GM12878 (cell line): ENCODE measurements at regions not wholly inside any gene's neighbourhood (a gene's known extent, or its start where the extent isn't known, plus 50 kb on each side); places are given as distances from the start of the nearest gene placed in this dataset.

Experiments used
- ATAC-seq: fragments of 200-7000 bp; cut with Tn5 transposase; 3 replicates; pipeline ENCODE4 v1.9.1; 2020; ENCODE audit warnings: mild to moderate bottlenecking, moderate library complexity
- BruUV-seq: library from RNA; stranded (reverse); fragments of 400-500 nt; replicated peaks from 2 replicates; lab custom pipeline; 2021; lab: Mats Ljungman, UMichigan
- CTCF ChIA-PET: fragments of 300-600 bp; sonication (Branson Sonifier 250); formaldehyde crosslinking; extraction: SDS; loops from one replicate; lab custom pipeline; 2021; ENCODE audit warnings: inconsistent platforms; lab: Yijun Ruan, JAX
- POLR2A ChIA-PET: fragments of 350-600 bp; formaldehyde crosslinking; extraction: SDS; loops from one replicate; lab custom pipeline; 2021; ENCODE audit warnings: inconsistent platforms; lab: Charles Lee
- RAD21 ChIA-PET: fragments of 300-600 bp; sonication (Branson Sonifier 250); formaldehyde crosslinking; loops from one replicate; lab custom pipeline; 2023; ENCODE audit warnings: antibody characterized with exemption; ENCODE audit not compliant: unreplicated experiment; lab: Charles Lee
- SMC1A ChIA-PET: fragments of 300-600 bp; sonication (Branson Sonifier 250); formaldehyde crosslinking; loops from one replicate; lab custom pipeline; 2023; ENCODE audit not compliant: unreplicated experiment, uncharacterized antibody; lab: Charles Lee
- DNase-seq: peaks from one replicate; pipeline ENCODE4 v3.0.0-alpha.2; 2011; ENCODE audit warnings: low read depth, low spot score
- FAIRE-seq: peaks from 3 replicates; lab custom pipeline; 2011; peaks lifted over from hg19 to GRCh38; lab: Jason Lieb, UNC
- H2AFZ ChIP-seq: 2 replicates; pipeline ENCODE4 v1.6.0; 2011; ENCODE audit warnings: low read depth, low read length, control low read depth; ENCODE audit not compliant: control insufficient read depth
- H3K27ac ChIP-seq: 2 replicates; pipeline ENCODE4 v1.5.1; 2011; ENCODE audit warnings: control low read depth; ENCODE audit not compliant: control insufficient read depth, insufficient read depth
- H3K27me3 ChIP-seq, 2 experiments: replicated peaks in 1 of 2; 2 replicates each; pipeline versions ENCODE4 v1.6.0 to v1.6.1; 2011; ENCODE audit warnings: low read length in 1 of 2; ENCODE audit not compliant: control insufficient read depth in 2 of 2, insufficient read depth in 2 of 2
- H3K36me3 ChIP-seq, 2 experiments: 2 replicates each; pipeline ENCODE4 v1.5.1; 2011; ENCODE audit warnings: low read length in 1 of 2; ENCODE audit not compliant: control insufficient read depth in 2 of 2, insufficient read depth in 2 of 2
- H3K4me1 ChIP-seq: 2 replicates; pipeline ENCODE4 v1.6.1; 2011; ENCODE audit warnings: mild to moderate bottlenecking, low read length, moderate library complexity, mixed read lengths; ENCODE audit not compliant: control insufficient read depth, insufficient read depth
- H3K4me2 ChIP-seq: 2 replicates; pipeline ENCODE4 v1.6.0; 2011; ENCODE audit warnings: control low read depth; ENCODE audit not compliant: control insufficient read depth, insufficient read depth
- H3K4me3 ChIP-seq: fragments of 200-600 bp; sonication (generic); 2 replicates; pipeline ENCODE4 v1.5.1; 2016
- H3K79me2 ChIP-seq: 2 replicates; pipeline ENCODE4 v1.6.0; 2011; ENCODE audit warnings: low read length; ENCODE audit not compliant: control insufficient read depth, insufficient read depth
- H3K9ac ChIP-seq: 2 replicates; pipeline ENCODE4 v1.8.0; 2011; ENCODE audit warnings: low read length, control low read depth, mixed read lengths; ENCODE audit not compliant: control insufficient read depth, insufficient read depth
- H3K9me3 ChIP-seq: replicated peaks from 3 replicates; pipeline ENCODE4 v1.5.1; 2011; ENCODE audit warnings: mild to moderate bottlenecking, low read length; ENCODE audit not compliant: control insufficient read depth, insufficient read depth
- H4K20me1 ChIP-seq: 2 replicates; pipeline ENCODE4 v1.6.0; 2011; ENCODE audit not compliant: control insufficient read depth, insufficient read depth
- BCLAF1 ChIP-seq: fragments of 450-650 bp; IDR thresholded peaks from 2 replicates; pipeline ENCODE4 v1.6.1; 2017; ENCODE audit warnings: antibody characterized with exemption, mild to moderate bottlenecking, moderate library complexity
- CUX1 ChIP-seq: IDR thresholded peaks from 2 replicates; pipeline ENCODE4 v1.6.1; 2012; ENCODE audit warnings: improper control_type of control experiment, low read depth, low read length; ENCODE audit not compliant: insufficient replicate concordance
- EGR1 ChIP-seq, 2 experiments: IDR thresholded peaks; 1 replicate in 1 of 2; 2 replicates in 1 of 2; pipeline ENCODE4 v1.6.1; 2011 to 2012; ENCODE audit warnings: low read depth in 2 of 2, low read length in 2 of 2, borderline replicate concordance in 1 of 2, mild to moderate bottlenecking in 1 of 2, moderate library complexity in 1 of 2
- EP300 ChIP-seq, 2 experiments: fragments of 150-350 bp in 1 of 2; IDR thresholded peaks; 2 replicates each; pipeline ENCODE4 v1.6.1; 2011 to 2012; ENCODE audit warnings: low read depth in 2 of 2, low read length in 2 of 2, borderline replicate concordance in 1 of 2, improper control_type of control experiment in 1 of 2, inconsistent platforms in 1 of 2; ENCODE audit not compliant: control insufficient read depth in 1 of 2
- MTA3 ChIP-seq: IDR thresholded peaks from 2 replicates; pipeline ENCODE4 v1.6.1; 2012; ENCODE audit warnings: low read length, inconsistent platforms, borderline replicate concordance
- MXI1 ChIP-seq: fragments of 150-350 bp; IDR thresholded peaks from 2 replicates; pipeline ENCODE4 v1.6.1; 2011; ENCODE audit warnings: low read depth, mild to moderate bottlenecking, inconsistent platforms, low read length, improper control_type of control experiment
- STAT1 ChIP-seq: fragments of 450-650 bp; conservative IDR thresholded peaks from 2 replicates; pipeline ENCODE4 v1.6.1; 2014; ENCODE audit warnings: antibody characterized with exemption, mild to moderate bottlenecking
- TCF12 ChIP-seq: IDR thresholded peaks from 2 replicates; pipeline ENCODE4 v1.6.1; 2011; ENCODE audit warnings: low read depth, mild to moderate bottlenecking, low read length
- WGBS: methylation state at CpG from one replicate; pipeline ENCODE4 v1.1.6; 2016; ENCODE audit warnings: low lambda C conversion rate; ENCODE audit not compliant: insufficient replicate concordance, insufficient coverage; ENCODE audit errors: missing lambda C conversion rate; 5-methylcytosine and 5-hydroxymethylcytosine counted together
- in situ Hi-C: fragments of 300-500 bp; cut with MboI; formaldehyde crosslinking; loops from 9 replicates; pipeline ENCODE4 v1.14.3; 2018; ENCODE audit warnings: mixed read lengths
- intact Hi-C: fragments of 100-400 bp; cut with micrococcal nuclease; formaldehyde crosslinking; loops from one replicate; pipeline ENCODE4 v1.14.2; 2022; ENCODE audit not compliant: unreplicated experiment
- TF ChIP-seq, protein P1 (sequence below): IDR thresholded peaks from 2 replicates; pipeline ENCODE4 v1.6.1; 2011; ENCODE audit warnings: low read depth, low read length, improper control_type of control experiment, borderline replicate concordance
- TF ChIP-seq, protein P2 (sequence below): fragments of 450-650 bp; IDR thresholded peaks from 2 replicates; pipeline ENCODE4 v1.6.1; 2016; ENCODE audit warnings: mild to moderate bottlenecking

GRCh38 chr18:57220930-57221483 is 74.1 kb downstream of the BOD1L2 start:
- POLR2A ChIA-PET = no interaction called here

More at GRCh38 chr18:57220930-57221483, 74.1 kb downstream of the BOD1L2 start:
- ATAC-seq (no peak), FAIRE-seq (no peak), DNase-seq (no peak)
- H4K20me1 ChIP-seq = no peaks in the 10 kb centered on the region
- CTCF ChIA-PET = interaction anchor here (0.9 to 1.1 kb wide), 2 partner anchors 337 to 352 kb away, joined by 3 to 4 read pairs; no protein-coding TSS in a partner anchor
- H3K36me3 ChIP-seq = no peaks in the 10 kb centered on the region
- H3K9ac ChIP-seq = no peak overlapping the region
- no peaks in the 10 kb centered on the region for H3K9me3 ChIP-seq
- H3K4me1 ChIP-seq = no peaks in the 10 kb centered on the region
- in situ Hi-C loops (no loop called here), intact Hi-C loops (no loop called here)
- TF ChIP-seq MTA3 (no peak), STAT1 (no peak), EGR1 (IDR thresholded peaks at IDR 0.05; ENCODE audit: borderline replicate concordance in 1 of 2, low read depth in 2 of 2, low read length in 2 of 2) (no peak), BCLAF1 (no peak), EP300 (IDR thresholded peaks at IDR 0.05; ENCODE audit: borderline replicate concordance in 1 of 2, control insufficient read depth in 1 of 2, low read depth in 2 of 2, low read length in 2 of 2) (no peak), MXI1 (no peak), CUX1 (no peak), TCF12 (no peak)
- TF ChIP-seq, protein P1, sequence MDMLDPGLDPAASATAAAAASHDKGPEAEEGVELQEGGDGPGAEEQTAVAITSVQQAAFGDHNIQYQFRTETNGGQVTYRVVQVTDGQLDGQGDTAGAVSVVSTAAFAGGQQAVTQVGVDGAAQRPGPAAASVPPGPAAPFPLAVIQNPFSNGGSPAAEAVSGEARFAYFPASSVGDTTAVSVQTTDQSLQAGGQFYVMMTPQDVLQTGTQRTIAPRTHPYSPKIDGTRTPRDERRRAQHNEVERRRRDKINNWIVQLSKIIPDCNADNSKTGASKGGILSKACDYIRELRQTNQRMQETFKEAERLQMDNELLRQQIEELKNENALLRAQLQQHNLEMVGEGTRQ = no peak
- TF ChIP-seq, protein P2, sequence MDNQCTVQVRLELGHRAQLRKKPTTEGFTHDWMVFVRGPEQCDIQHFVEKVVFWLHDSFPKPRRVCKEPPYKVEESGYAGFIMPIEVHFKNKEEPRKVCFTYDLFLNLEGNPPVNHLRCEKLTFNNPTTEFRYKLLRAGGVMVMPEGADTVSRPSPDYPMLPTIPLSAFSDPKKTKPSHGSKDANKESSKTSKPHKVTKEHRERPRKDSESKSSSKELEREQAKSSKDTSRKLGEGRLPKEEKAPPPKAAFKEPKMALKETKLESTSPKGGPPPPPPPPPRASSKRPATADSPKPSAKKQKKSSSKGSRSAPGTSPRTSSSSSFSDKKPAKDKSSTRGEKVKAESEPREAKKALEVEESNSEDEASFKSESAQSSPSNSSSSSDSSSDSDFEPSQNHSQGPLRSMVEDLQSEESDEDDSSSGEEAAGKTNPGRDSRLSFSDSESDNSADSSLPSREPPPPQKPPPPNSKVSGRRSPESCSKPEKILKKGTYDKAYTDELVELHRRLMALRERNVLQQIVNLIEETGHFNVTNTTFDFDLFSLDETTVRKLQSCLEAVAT = no peak
- 25% methylated on average over 9 of the region's 9 CpGs for WGBS
- no peak overlapping the region for H3K4me2 ChIP-seq
- H3K27ac ChIP-seq = no peak overlapping the region
- SMC1A ChIA-PET = interaction anchor here (1.2 kb wide), 1 partner anchor 11 kb away, joined by 3 read pairs; no protein-coding TSS in a partner anchor
- no peaks in the 10 kb centered on the region for H3K27me3 ChIP-seq
- no TSS peak for BruUV-seq
- H3K79me2 ChIP-seq = no peaks in the 10 kb centered on the region
- RAD21 ChIA-PET = no interaction called here
- no peak overlapping the region for H2AFZ ChIP-seq
- H3K4me3 ChIP-seq = no peak overlapping the region
